GM12873 (cell line): ENCODE measurements at regions not wholly inside any gene's neighbourhood (a gene's known extent, or its start where the extent isn't known, plus 50 kb on each side); places are given as distances from the start of the nearest gene placed in this dataset.

Experiments used
- CTCF ChIP-seq: IDR thresholded peaks from 2 replicates; pipeline ENCODE4 v1.5.1; 2012; ENCODE audit warnings: low read depth, mild to moderate bottlenecking, moderate library complexity, low read length, control low read depth; ENCODE audit not compliant: insufficient read depth; ENCODE audit errors: missing control alignments

DNA sequence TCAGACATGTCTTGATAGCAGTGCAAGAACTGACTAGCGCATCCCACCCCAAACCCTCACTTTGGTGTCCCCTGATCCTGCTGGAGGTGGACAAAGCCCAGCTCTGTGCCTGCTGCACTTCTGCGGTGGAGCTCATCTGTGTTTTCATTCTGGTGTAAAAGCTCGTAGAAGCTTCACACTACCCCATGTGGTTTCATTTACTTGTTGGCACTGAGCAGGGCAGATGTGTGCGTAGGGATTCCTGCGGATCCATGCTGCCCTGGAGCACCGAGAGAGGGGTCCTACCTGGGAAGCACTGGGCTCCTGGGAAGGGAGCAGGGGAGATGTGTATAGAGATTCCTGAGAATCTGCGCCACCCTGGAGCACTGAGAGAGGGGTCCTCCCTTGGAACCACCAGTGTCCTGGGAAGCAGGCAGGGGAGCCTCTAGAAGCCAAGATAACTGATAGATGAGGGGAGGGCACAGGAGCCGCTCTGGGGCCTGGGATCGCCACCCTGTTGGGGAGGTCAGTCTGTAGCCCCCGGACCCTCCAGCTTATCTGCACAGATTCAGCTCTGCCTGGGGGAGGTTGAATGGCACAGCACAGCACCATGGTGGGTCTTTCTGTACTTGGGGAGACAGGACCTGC, 106.9 kb upstream of the OTOS start:
- no peak for TF ChIP-seq CTCF

DNA sequence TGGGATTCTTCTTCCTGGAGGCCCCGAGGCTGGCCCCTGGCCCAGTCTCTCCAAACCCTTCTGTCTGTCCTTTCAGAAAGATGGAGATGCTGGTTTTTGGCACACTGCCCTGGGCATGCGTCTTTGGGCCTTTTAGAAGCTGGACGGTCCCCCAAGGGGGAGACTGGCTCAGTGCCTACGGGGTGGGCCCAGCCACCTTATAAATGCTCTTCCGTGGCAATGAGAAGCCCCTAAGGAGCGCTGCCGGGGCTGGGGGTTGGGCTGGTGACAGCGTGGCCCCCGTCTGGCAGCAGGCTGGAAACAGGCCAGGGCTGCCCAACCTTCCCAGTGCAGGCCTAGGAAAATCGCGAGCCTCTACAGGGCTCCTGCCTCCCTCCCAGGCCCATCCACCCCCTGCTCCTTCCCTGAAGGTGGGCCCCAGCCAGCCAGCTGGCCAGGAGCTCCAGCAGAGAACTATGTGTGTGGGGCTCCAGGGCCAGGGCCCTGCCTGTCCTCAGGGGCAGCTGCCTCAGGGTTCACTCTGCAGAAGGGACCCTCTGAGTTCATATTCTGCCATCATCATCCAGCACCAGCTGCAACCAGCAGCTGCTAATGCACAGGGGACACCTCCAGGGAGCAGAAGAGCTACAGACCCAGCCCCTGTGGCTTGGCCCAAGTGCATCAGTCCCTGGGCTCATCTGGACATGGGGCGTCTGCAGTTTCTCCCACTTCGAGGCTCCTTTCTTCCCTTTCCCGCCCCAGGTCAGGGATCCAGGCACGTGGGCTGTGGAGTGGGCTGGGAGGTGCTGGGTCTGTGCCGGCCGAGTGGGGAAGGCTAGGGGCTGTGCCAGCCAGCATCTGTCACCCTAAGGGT, 107.6 kb upstream of the OTOS start:
- TF ChIP-seq CTCF, result no peak

- no peak for TF ChIP-seq CTCF
These were observed 108.4 kb upstream of the OTOS start for GRCh38 chr2:240248721-240249422.

DNA sequence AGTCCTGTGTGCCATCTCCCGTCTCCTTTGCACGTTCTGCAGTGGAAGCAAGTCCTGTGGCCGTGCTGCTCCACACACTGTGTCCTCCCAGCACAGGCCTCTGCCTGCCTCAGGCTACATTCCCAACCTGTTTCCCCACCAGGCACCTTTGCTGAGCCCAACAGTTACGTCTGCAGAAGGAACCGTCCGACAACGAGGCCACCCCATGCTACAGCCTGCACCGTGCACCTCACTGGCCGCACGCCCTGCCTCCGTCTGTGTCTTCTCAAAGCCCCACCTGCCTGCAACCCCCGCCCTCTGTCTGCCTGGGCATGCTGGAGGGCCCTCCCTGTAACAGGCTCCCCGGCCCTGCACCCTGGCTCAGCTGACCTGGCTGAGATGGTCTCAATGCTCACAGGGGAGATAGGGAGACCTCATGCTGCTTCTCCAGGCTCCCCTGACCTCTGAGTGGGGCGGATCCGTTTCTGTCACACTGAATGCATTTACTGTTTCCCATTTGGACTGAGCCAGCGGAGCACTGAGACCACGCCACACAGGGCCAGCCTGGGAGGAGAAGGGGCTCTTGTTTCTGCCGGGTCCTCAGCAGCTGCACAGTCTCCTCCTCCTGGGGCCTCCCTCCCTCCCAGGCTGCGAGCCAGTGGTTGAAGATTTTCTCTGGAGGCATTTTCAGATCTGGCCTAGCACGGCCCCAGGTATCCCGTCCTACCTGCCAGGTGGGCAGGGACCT, 109.1 kb upstream of the OTOS start:
- no peak for TF ChIP-seq CTCF

DNA sequence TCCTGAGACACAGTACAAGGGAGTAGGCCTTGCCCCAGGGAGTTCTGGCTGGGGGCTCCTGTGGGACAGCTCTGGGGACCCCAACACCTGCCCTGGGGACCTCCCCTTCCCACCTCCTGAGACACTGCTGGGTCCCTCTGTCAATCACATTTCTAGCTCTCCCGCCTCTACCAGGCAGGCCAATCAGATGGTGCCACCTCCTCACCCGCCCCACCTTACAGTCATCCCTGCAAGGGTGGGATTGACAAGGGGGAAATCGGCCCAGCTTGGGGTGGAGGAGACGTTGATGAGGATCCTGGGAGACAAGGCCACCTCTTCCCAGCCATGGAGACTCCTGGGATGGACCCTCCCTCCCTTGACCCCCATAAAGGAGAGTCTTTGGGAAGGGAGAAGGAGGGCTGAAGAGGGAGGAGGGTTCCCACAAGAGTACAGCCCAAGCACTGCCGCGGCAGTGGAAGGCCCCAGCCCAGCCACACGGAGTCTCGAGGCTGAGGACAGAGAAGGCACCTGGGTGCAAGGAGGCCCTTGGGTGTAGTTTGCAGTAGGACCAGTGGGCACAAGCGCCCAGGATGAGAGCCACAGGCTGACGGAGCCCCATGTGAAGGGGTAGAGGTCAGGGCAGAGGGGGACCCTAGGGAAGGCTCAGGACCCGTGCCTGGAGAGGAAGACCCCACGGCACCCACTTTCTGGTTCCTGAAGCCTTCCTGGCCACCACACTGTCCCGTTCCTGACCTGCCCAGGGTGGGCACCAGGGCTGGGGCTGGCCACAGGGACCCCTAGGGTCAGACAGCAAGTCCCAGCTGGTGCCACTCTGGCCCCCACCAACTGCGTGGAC, 109.9 kb upstream of the OTOS start:
- TF ChIP-seq CTCF, result no peak

DNA sequence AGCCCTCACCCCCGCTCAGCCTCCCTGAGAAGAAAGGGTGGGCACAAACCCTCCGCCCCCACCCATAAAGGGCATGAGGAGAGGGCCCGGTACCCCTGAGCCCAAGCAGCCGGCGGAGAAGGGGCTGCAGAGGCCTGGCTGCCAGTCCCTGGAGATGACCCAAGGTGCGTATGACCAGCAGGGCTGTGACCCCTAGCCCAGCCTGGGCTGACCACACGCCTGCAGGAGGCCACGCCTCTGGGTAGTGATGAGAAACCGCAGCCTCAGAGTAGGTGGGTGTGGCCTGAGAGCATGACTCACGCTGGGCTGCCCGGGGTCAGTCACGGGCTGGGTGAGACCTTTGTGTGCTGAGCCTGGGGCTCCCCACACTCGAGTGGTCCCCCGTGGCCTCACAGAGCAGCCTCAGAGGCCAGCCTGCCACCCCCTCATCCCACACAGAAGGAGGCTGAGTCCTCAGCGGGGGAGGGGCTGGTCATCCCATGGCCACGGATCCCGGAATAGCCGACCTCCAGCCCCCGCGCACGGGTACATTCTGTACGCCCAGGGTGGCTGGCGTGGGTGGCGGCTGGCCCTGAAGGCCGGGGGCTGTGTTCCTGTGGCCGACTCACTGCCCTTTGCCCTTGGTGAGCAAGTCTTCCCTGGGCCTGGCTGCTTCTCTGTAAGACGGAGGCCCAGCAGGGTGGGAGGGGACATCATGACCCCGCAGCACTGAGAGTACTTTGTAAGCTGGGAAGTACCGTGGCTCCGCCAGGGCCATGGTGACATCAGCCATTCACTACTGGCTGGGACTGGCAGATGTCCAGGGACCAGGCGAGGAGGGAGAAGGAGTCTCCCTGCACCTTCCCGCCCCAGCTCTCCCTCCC, 110.8 kb upstream of the OTOS start:
- TF ChIP-seq CTCF, result no peak
